GM06990 (cell line): ENCODE measurements at regions not wholly inside any gene's neighbourhood (a gene's known extent, or its start where the extent isn't known, plus 50 kb on each side); places are given as distances from the start of the nearest gene placed in this dataset.

ENCODE experiments used
- DNase-seq: peaks from one replicate; pipeline ENCODE4 v3.0.0-alpha.2; 2011; ENCODE audit not compliant: insufficient read length; ENCODE audit errors: extremely low read depth
- H3K27me3 ChIP-seq: replicated peaks from 2 replicates; pipeline ENCODE4 v1.6.0; 2011; ENCODE audit warnings: low read length; ENCODE audit not compliant: control insufficient read depth, insufficient read depth
- H3K36me3 ChIP-seq: 2 replicates; pipeline ENCODE4 v1.5.1; 2011; ENCODE audit warnings: low read length; ENCODE audit not compliant: control insufficient read depth, insufficient read depth
- H3K4me3 ChIP-seq: replicated peaks from 2 replicates; pipeline ENCODE4 v1.5.1; 2011; ENCODE audit warnings: low read depth, mild to moderate bottlenecking, control low read depth, low read length
- CTCF ChIP-seq: IDR thresholded peaks from 2 replicates; pipeline ENCODE4 v1.5.1; 2011; ENCODE audit warnings: low read length, control low read depth, mild to moderate bottlenecking, inconsistent platforms; ENCODE audit not compliant: insufficient read depth, poor library complexity, severe bottlenecking

GRCh38 chr12:84172823-84173424, 739.7 kb downstream of the SLC6A15 start:
- H3K27me3 ChIP-seq = no peaks in the 10 kb centered on the region

GRCh38 chr12:84166812-84167211, 745.8 kb downstream of the SLC6A15 start:
- no peak for TF ChIP-seq CTCF
- Histone ChIP-seq H3K36me3 (no peaks in the 10 kb centered on the region), H3K27me3 (no peaks in the 10 kb centered on the region), H3K4me3 (no peak overlapping the region)
- no peak for DNase-seq

More at GRCh38 chr12:84172823-84173424, 739.7 kb downstream of the SLC6A15 start:
- Histone ChIP-seq H3K4me3 (no peak overlapping the region), H3K36me3 (no peaks in the 10 kb centered on the region)
- no peak for TF ChIP-seq CTCF
- no peak for DNase-seq

GRCh38 chr12:84165998-84166571, 746.5 kb downstream of the SLC6A15 start:
- H3K36me3 ChIP-seq = no peaks in the 10 kb centered on the region
- DNase-seq = no peak

GRCh38 chr12:84161296-84161695, 751.3 kb downstream of the SLC6A15 start:
- no peak for DNase-seq
- H3K4me3 ChIP-seq = no peak overlapping the region
- no peak for TF ChIP-seq CTCF
- no peaks in the 10 kb centered on the region for H3K27me3 ChIP-seq
- no peaks in the 10 kb centered on the region for H3K36me3 ChIP-seq

More at GRCh38 chr12:84165998-84166571, 746.5 kb downstream of the SLC6A15 start:
- no peaks in the 10 kb centered on the region for H3K27me3 ChIP-seq
- no peak for TF ChIP-seq CTCF
- H3K4me3 ChIP-seq = no peak overlapping the region

GRCh38 chr12:84159260-84159659, 753.3 kb downstream of the SLC6A15 start:
- no peak overlapping the region for H3K4me3 ChIP-seq
- H3K36me3 ChIP-seq = no peaks in the 10 kb centered on the region
- H3K27me3 ChIP-seq = no peaks in the 10 kb centered on the region
- no peak for DNase-seq
- no peak for TF ChIP-seq CTCF
